GM20000 (cell line): ENCODE measurements at regions not wholly inside any gene's neighbourhood (a gene's known extent, or its start where the extent isn't known, plus 50 kb on each side); places are given as distances from the start of the nearest gene placed in this dataset.

Experiments used
- DNase-seq: peaks from one replicate; pipeline ENCODE4 v3.0.0; 2012; ENCODE audit warnings: low spot score
- TF ChIP-seq, protein P1 (sequence below): IDR thresholded peaks from 2 replicates; pipeline ENCODE4 v1.5.1; 2012; ENCODE audit warnings: mild to moderate bottlenecking, control low read depth; ENCODE audit errors: extremely low read depth, missing control alignments

DNA sequence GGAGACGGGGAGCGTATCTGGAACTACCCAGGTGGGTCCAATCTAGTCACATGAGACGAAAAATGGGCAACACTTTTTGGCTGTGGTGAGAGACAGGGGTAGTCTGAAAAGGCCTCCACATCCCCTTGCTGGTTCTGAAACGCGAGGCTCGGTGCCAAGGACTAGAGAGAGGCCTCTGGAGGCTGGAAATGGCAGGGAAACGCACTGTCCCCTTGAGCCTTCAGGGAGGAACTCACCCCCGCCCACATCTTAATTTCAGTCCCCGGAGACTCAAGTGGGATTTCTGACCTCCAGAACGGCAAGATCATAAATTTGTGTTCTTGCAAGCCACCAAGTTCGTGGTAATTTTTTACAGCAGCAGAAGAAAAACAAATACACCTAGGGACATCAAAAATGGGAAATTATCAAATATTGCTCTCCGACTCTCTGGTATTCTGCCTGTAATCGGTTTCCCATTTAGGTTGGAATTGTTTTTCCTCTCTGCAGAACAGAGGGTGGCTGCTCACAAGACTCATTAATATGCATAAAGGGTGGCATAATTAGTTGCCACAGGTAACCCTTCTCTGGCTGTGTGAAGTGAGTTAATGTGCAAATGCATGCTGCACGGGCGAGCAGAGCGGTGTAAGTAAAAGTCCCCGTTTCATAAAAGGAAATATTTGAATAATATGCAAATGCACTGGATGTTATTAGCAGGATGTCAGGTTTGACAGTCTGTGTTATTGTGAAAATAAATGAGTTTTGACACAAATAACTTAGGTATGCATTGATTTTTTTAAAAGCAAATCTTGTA is 185.7 kb downstream of the ARRDC4 start:
- no peak for DNase-seq
- TF ChIP-seq, protein P1, sequence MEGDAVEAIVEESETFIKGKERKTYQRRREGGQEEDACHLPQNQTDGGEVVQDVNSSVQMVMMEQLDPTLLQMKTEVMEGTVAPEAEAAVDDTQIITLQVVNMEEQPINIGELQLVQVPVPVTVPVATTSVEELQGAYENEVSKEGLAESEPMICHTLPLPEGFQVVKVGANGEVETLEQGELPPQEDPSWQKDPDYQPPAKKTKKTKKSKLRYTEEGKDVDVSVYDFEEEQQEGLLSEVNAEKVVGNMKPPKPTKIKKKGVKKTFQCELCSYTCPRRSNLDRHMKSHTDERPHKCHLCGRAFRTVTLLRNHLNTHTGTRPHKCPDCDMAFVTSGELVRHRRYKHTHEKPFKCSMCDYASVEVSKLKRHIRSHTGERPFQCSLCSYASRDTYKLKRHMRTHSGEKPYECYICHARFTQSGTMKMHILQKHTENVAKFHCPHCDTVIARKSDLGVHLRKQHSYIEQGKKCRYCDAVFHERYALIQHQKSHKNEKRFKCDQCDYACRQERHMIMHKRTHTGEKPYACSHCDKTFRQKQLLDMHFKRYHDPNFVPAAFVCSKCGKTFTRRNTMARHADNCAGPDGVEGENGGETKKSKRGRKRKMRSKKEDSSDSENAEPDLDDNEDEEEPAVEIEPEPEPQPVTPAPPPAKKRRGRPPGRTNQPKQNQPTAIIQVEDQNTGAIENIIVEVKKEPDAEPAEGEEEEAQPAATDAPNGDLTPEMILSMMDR: no peak

DNA sequence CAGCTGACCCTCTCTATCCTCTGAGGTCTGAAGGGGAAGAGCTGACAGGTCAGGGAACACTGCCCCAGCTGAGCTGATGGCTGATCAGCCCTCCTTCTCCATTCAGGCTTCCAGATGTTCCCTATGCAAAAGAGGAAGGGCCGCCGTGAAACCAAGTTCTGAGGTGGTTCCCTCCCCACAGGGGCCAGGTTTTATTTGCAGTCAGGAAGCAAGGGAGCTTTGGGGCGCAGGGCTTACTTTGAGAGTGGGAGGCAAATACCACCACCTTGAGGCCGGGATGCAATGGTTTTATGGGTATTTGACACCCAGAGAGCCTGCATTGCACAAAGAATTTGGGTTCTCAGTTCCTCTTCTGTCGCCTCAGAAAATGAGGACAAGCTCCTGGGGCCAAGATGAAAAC is 186.9 kb downstream of the ARRDC4 start:
- DNase-seq: no peak
- TF ChIP-seq, protein P1: no peak

DNA sequence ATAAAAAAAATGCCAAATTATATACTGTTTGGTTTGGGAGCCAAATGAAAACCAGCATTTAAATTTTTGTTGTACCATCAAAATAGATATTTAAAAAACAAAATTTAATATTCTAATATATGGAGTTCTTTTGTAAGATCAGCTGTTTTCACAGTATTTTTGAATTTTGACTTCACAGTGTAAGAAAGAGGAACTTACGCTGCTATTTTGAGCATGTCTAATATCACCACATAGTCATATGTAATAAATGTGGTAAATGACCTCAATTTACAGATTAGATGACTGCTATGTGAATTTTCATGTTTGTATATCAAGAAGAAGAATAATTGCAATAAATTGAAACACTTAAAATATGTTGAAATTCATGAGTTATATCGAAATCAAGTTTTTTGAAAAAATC is 189.6 kb downstream of the ARRDC4 start:
- DNase-seq: no peak
- TF ChIP-seq, protein P1: no peak

DNA sequence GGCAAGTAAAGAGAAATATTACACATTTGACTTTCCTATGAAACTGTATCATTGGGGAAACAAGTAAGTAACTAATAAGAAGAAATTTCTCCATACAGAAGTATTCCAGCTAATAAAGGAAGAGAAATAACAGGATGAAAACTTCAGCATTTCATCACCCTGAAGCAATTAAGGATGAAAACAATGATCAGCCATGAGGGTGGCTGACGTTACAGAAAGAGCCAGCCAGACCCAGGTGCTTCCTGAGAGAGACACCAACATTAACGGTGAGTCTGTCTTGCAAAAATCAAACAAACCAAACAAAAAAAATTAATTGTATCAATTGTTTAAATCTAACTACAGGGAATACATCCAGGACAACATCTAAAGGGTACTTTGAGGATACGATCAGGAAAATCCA is 190.0 kb downstream of the ARRDC4 start:
- TF ChIP-seq, protein P1: no peak
- DNase-seq: no peak

DNA sequence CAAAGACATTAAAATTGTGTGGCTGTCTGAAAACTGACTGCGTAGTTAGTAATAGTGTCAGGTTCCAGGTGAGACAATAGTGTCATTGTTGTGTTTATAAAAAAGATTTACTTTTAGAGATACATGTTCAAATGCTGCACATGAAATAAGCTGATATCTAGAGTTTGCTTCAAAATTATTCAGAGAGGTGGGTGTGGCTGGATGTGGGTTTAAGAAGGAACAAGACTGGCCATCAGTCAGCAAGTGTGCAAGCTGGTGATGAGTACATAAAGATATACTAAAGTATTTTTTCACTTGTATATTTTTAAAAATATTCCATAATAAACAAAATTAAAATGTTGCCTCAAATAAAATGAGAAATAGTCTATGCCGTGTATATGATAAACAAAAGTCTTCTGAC is 190.6 kb downstream of the ARRDC4 start:
- TF ChIP-seq, protein P1: no peak

DNA sequence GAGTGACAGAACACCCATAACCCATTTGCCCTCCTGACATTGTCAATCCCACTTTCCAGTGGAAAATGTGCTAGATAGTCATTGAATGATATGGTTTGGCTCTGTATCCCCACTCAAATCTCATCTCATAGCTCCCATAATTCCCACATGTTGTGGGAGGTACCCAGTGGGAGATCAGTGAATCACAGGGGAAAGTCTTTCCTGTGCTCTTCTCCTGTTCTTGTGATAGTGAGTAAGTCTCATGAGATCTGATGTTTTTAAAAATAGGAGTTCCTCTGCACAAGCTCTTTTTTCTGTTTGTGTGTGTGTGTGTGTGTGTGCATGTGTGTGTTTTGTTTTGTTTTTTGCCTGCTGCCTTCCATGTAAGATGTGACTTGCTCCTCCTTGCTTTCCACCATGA is 191.7 kb downstream of the ARRDC4 start:
- TF ChIP-seq, protein P1: no peak
- DNase-seq: no peak

More for the DNA sequence above, 190.6 kb downstream of the ARRDC4 start:
- DNase-seq: no peak

DNA sequence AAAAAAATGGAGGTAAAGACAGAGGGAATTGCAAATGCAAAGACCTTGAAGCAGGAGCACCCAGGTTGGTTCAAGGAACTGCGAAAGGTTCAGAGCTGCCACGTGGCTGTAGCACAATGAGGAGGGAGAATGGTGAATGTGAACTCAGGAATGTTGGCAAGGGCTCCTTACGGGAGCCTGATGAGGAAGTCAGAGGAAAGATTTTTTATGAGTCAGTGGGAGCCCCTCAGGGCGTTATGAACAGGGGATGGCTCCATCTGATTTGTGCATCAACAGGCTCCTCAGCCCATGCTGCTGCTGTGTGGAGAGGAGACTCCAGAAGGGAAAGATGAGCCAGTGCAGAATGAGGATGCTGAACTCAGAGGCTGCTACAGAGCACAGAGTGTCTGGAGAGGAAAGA is 194.4 kb downstream of the ARRDC4 start:
- TF ChIP-seq, protein P1: no peak
- no peak for DNase-seq
